HG02884 (cell line): ENCODE measurements at regions not wholly inside any gene's neighbourhood (a gene's known extent, or its start where the extent isn't known, plus 50 kb on each side); places are given as distances from the start of the nearest gene placed in this dataset.

Experiments used
- ATAC-seq: cut with Tn5 transposase; IDR thresholded peaks from one replicate; pipeline ENCODE4 v1.9.1; 2021; ENCODE audit warnings: mild to moderate bottlenecking, moderate library complexity; ENCODE audit not compliant: unreplicated experiment

DNA sequence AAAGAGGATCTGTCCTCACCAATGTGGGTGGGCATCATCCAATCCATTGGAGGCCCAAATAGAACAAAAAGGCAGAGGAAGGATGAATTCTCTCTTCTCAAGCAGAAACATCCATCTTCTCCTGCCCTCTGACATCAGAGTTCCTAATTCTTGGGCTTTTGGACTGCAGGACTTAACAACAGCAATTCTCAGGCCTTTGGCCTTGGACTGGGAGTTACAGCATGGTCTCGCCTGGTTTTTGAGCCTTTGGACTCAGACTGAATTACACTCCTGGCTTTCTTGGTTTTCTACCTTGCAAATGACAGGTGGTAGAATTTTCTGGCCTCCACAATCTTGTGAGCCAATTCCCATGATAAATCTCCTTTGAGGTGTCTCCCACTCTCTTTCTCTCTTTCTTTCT is 60.5 kb upstream of the CD180 start:
- no peak for ATAC-seq

DNA sequence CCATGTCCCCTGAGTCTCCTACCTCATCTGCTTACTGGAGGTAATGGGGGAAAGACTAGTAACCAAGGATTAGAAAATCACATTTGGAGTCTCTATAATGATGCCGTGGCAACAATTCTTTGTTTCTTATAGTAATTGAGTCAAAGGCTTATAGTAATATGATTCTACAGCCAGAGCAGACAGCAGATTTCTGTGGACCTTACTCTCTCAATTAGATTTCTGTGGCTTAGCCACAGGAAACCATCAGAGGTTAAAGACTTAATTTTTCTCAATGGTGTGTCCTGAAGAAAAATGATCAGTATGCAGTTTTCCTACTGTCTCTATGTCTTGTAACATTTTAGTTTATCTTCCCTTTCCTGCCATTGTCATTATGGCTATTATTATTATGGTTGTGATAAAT is 59.3 kb upstream of the CD180 start:
- ATAC-seq, result no peak

DNA sequence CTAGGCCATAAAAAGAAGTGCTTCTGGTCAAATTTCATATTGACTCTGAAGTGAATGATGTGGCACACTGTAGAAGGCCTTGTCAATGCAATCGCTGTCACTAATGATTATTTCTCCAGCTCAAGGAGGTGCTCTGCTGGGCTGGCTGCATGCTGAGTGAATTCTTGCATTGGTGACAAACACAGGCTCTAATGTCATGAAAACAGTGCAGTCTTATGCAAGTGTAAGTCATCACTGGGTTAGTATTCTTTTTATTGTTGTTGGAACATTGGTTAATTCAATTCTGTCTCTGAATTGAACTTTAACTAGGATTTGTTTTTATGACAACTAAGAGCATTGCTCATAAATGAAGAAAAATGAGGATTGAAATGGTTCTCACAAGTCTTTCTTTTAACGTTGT is 57.3 kb upstream of the CD180 start:
- no peak for ATAC-seq

DNA sequence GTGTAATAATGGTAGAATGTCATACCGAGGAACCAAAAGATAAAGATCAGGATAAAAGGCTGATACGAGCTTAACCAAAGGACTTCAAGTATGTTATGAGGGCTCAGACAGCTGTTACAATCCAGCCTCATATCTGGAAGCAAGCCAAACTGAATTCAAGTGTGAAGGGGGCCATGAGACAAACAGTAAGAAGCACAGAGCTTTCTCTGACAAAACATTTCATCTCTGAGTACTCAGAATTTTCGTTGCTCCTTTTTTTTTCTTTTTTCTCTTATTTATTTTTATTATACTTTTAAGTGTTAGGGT is 52.9 kb upstream of the CD180 start:
- no peak for ATAC-seq

DNA sequence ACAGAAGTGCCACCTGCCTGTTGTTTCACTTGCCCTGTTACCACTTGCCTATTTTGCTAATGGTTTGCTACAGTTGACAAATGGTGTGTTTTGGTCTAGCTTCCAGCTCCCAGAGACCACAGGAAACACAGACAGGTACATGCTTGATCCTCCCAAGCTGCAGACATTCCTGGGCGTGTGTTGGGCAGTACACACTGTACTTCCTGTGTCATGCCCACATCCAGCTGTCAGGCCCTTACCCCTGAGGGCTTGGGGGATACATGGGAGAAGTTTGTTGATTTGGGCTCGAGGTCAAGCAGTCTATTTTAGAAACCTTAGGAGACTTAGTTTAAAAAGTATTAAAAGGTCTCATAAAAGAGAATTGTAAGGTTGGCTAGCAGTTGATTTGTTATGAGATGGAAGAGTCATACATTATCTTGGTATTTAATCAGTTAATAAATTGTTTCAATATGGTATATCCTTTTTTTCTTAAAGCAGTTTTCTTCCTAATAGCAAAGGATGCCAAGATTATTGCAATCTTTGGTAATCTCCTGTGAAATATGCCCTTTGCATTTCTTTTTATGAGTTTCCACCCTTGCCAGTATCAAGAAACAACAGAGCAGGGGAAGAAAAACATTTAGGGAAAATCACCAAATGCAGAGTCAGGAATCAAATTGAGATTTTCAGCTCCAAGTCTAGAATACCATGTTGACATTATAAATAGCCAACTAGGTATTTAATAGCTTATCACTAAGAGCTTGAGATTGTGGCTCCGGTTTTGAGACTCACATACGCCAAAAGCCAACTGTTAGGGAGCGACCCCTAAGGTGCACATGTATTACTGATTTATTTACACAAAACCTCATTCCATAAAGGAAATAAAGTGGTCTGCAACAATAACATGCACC is 52.3 kb upstream of the CD180 start:
- no peak for ATAC-seq

DNA sequence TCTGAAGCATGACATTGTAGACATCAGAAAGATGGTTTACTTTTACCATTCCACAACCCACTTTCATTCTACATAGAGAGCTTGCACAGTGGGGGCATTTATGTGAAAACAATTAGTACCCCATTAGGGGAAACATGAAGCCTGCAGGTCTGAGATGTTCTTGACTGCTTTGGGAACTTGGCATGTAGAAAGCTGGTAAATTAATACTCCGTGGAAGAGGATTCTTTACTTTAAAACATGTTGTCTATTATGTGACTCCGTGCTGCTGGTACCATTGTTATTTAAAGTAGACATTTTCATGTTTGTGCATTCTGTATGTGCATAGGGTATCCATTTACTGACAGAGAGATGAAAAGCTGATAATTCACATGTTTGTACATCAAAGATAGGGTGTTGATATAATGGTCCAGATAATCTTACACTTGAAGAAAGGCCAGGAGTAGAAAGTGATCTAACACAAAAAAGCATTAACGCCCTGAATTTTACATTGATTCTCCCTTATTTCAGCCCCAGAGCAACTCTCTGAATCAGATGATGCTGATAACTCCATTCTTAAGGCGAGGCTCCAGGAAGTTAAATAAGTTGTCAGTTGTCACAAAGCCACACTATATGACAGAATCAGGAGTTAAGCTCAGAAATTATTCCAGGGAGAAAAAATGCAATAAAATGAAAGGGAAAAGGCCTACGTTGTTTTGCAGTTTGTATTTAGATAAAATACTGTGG is 50.1 kb upstream of the CD180 start:
- no peak for ATAC-seq
